ENCODE measurements at regions not wholly inside any gene's neighbourhood (a gene's known extent, or its start where the extent isn't known, plus 50 kb on each side); places are given as distances from the start of the nearest gene placed in this dataset.

DNA sequence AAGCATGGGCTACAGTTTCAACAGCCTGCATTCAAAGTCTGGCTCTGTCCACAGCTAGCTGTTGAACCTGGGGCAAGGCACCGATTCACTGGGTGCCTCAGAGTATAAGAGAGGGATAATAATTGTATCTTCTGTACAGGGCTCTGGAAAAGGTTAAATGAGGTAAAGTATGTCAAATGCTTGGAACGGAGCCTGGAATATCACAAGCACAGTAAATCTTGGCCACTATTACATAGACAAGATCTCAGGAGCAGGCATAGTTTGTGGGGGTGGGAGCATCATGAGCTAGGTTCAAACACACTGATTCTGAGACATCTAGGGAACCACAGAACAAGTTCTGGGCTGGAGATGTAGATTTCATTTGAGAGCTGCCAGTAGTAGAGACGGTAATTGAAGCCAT is 203.7 kb upstream of the NUDT4 start:
- ChIA-PET CTCF (interaction anchor here (0.6 to 0.9 kb wide), 3 partner anchors 34 to 186 kb away, joined by 3 read pairs; no protein-coding TSS in a partner anchor), POLR2A (no interaction called here)
- Mint-ChIP-seq H3K9me3 (ENCODE audit: low read depth) (no peaks in the 10 kb centered on the region), H3K27me3 (no peaks in the 10 kb centered on the region), H3K4me1 (no peaks in the 10 kb centered on the region), H3K27ac (no peak overlapping the region), H3K4me3 (no peak overlapping the region), H3K36me3 (ENCODE audit: low read depth) (no peaks in the 10 kb centered on the region)
- intact Hi-C loops (cut with DNase I, micrococcal nuclease) = no loop called here
- DNase-seq (no peak), ATAC-seq (no peak)

- Mint-ChIP-seq H3K27ac (no peak overlapping the region), H3K9me3 (ENCODE audit: low read depth) (no peaks in the 10 kb centered on the region), H3K4me3 (no peak overlapping the region), H3K27me3 (no peaks in the 10 kb centered on the region), H3K36me3 (ENCODE audit: low read depth) (no peaks in the 10 kb centered on the region), H3K4me1 (no peaks in the 10 kb centered on the region)
- no peak for DNase-seq
- intact Hi-C loops (cut with DNase I, micrococcal nuclease) = no loop called here
- ChIA-PET POLR2A (no interaction called here), CTCF (interaction anchor here (0.6 to 0.9 kb wide), 2 partner anchors 34 to 88 kb away, joined by 3 read pairs; no protein-coding TSS in a partner anchor)
- no peak for ATAC-seq
These were observed 203.3 kb upstream of the NUDT4 start for GRCh38 chr12:93174473-93174872.

DNA sequence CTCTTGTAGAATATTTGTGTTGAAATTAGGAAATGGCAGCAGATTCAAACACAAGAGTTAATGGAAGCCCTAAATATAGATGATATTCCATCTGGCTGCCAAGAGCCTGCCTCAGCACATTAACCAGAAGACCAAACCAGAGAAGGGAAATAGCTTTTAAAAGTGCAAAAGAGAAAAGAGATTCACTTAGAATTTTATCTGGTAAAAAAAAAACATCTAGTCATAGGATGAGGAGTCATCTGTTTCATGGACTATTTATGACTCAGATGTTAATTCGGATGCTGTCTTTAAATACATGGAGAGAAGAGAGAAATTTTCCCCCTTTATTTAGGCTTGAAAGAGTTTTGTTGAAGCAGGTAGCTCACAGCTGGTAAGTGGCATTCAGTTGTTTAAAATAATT is 201.6 kb upstream of the NUDT4 start:
- no peaks in the 10 kb centered on the region for H3K36me3 Mint-ChIP-seq (ENCODE audit: low read depth)
- H3K4me1 Mint-ChIP-seq = no peaks in the 10 kb centered on the region
- intact Hi-C loops (cut with DNase I, micrococcal nuclease) = no loop called here
- CTCF ChIA-PET = interaction anchor here (0.6 to 0.8 kb wide), 2 partner anchors 34 to 79 kb away, joined by 3 read pairs; no protein-coding TSS in a partner anchor
- DNase-seq (no peak), ATAC-seq (no peak)
- H3K27me3 Mint-ChIP-seq = no peaks in the 10 kb centered on the region
- H3K27ac Mint-ChIP-seq = no peak overlapping the region
- H3K9me3 Mint-ChIP-seq (ENCODE audit: low read depth) = no peaks in the 10 kb centered on the region
- no peak overlapping the region for H3K4me3 Mint-ChIP-seq
- POLR2A ChIA-PET = interaction anchor here (0.6 kb wide), 1 partner anchor 126 kb away, joined by 4 read pairs; no protein-coding TSS in a partner anchor

DNA sequence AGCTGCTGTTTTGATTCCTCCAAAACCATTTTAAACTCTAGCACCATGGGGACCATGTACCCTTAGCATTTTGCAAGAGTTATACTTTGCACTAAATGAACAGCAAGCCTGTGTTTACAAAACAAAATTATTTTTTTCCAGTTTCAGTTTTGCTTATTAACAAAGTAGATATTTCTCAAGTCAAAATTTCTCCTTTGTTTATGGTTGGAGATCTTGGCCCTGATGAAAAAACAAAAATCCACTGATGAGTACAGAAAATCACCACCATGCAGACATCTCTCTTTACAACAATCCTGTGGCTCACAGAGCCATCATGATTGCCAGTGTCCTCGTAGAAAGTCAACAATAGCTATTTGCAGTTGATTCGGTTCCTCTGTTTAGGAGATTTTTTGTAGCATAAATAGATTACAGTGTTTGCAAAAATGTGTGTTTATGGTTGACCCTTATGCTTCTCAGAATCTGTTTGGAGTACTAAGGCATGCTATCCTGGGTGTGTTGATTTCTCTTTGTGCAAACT is 201.1 kb upstream of the NUDT4 start:
- ChIA-PET CTCF (interaction anchor here (0.6 to 0.8 kb wide), 2 partner anchors 34 to 79 kb away, joined by 3 read pairs; no protein-coding TSS in a partner anchor), POLR2A (no interaction called here)
- ATAC-seq (no peak), DNase-seq (no peak)
- intact Hi-C loops (cut with DNase I, micrococcal nuclease) = no loop called here
- Mint-ChIP-seq H3K27me3 (no peaks in the 10 kb centered on the region), H3K36me3 (ENCODE audit: low read depth) (no peaks in the 10 kb centered on the region), H3K27ac (no peak overlapping the region), H3K9me3 (ENCODE audit: low read depth) (no peaks in the 10 kb centered on the region), H3K4me3 (no peak overlapping the region), H3K4me1 (no peaks in the 10 kb centered on the region)

DNA sequence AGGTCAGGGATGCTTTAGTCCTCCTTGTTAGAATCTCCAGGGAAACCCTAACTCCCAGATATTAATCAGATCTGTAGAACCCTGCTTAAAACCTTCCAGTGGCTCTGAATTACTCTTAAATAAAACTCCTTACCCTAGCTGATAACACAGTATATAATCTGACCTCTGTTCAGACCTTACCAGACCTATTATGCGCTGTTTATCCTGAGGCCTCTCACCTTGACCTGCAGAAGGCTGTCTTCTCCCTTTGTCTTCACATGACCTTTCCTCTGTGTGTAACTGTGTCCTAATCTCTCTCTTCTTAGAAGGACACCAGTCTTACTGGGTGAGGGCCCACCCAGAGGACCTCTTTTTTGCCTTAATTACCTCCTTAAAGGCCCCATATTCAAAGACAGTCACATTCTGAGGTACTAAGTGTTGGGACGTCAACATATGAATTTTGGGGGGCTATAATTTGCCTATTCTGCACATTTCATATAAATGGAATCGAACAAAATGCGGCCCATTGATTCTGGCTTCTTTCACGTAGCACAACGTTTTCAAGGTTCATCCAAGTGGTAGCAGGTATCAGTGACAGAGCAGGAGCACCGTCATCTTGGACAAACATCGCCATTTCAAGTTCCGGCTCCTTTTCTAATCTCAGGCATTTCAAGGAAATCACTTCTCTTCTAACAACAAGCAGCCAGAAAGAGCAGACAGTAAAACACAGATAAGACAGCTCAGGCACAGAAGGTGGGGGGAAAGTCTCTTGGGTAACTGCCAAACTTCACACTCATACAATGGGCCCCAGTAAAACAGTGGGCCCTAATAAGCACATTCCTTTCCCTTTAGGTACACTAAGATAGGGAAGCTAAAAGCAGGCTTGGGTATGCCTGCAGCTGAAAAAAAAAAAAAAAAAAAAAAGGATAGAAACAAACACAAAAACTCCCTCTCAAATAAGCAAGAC is 200.2 kb upstream of the NUDT4 start:
- Mint-ChIP-seq H3K27ac (no peak overlapping the region), H3K36me3 (ENCODE audit: low read depth) (no peaks in the 10 kb centered on the region), H3K27me3 (no peaks in the 10 kb centered on the region), H3K4me3 (no peak overlapping the region), H3K4me1 (no peaks in the 10 kb centered on the region), H3K9me3 (ENCODE audit: low read depth) (no peaks in the 10 kb centered on the region)
- DNase-seq (no peak), ATAC-seq (no peak)
- ChIA-PET CTCF (interaction anchor here (0.8 kb wide), 1 partner anchor 80 kb away, joined by 3 read pairs; no protein-coding TSS in a partner anchor), POLR2A (no interaction called here)
- intact Hi-C loops (cut with DNase I, micrococcal nuclease) = no loop called here

DNA sequence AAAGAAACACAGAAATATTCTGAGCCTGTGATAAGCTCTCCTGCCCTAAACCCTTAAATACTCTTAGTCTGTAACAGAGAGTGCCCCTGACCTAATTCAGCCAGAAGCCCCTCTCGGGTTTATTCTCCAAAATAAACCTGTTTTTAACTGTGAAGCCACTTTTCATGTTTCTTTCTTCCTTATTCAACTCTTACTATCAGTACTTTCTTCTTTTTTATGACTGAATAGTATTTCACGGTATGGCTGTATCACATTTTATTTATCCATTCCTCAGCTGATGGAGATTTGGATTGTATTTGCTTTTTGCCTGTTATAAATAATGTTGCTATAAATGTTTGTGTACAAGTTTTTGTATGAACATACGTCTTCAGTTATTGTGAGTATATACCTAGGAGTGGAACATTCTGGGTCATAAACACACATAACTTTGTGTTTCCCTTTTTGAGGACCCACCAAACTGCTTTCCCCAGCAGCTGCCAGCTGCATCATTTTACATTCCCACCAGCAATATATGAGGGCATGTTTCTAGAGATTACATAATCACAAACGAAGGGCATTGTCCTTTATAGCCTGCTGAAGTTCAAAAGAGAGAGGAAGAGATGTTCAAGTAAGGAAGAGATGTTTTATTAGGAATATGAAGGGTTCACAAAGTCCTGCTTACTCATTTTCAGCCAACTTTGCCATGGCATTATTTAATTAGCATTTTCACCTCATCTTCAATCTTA is 199.4 kb upstream of the NUDT4 start:
- Mint-ChIP-seq H3K4me1 (no peaks in the 10 kb centered on the region), H3K36me3 (ENCODE audit: low read depth) (no peaks in the 10 kb centered on the region), H3K27me3 (no peaks in the 10 kb centered on the region), H3K27ac (no peak overlapping the region), H3K4me3 (no peak overlapping the region), H3K9me3 (ENCODE audit: low read depth) (no peaks in the 10 kb centered on the region)
- DNase-seq (no peak), ATAC-seq (no peak)
- ChIA-PET POLR2A (no interaction called here), CTCF (interaction anchor here (0.7 kb wide), 1 partner anchor 225 kb away, joined by 3 read pairs; no protein-coding TSS in a partner anchor)
- intact Hi-C loops (cut with DNase I, micrococcal nuclease) = no loop called here

DNA sequence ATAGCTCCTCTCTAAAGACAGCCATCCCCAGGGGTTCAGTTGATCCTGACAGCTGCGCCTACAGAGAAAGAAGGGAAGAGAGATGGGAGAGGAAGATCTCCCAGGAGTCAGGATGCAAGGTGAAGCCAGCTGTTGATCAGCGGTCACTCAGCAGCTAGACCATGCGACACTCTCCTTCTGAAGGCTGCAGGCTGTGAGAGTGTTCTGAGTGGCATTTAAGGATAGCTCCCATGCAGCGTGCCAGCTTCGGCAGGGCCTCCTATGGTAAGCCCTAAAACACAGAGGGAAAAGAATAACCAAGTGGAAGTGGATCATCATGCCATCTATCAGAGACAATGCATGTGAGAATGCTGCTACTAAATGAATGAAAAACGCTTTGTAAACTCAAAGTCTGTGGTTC is 197.9 kb upstream of the NUDT4 start:
- ATAC-seq = no peak
- Mint-ChIP-seq H3K9me3 (ENCODE audit: low read depth) (no peaks in the 10 kb centered on the region), H3K4me1 (peaks cover 10% of the 10 kb centered on the region), H3K27me3 (no peaks in the 10 kb centered on the region), H3K4me3 (no peak overlapping the region), H3K36me3 (ENCODE audit: low read depth) (no peaks in the 10 kb centered on the region), H3K27ac (no peak overlapping the region)
- DNase-seq = no peak
- CTCF ChIA-PET = interaction anchor here (0.9 kb wide), 1 partner anchor 192 kb away, joined by 3 read pairs; no protein-coding TSS in a partner anchor
- POLR2A ChIA-PET = interaction anchor here (1.0 kb wide), 1 partner anchor 12 kb away, joined by 3 read pairs; no protein-coding TSS in a partner anchor
- intact Hi-C loops (cut with DNase I, micrococcal nuclease) = no loop called here

- DNase-seq (no peak), ATAC-seq (no peak)
- Mint-ChIP-seq H3K27ac (no peak overlapping the region), H3K4me3 (no peak overlapping the region), H3K27me3 (no peaks in the 10 kb centered on the region), H3K4me1 (peaks cover 18% of the 10 kb centered on the region), H3K36me3 (ENCODE audit: low read depth) (no peaks in the 10 kb centered on the region), H3K9me3 (ENCODE audit: low read depth) (no peaks in the 10 kb centered on the region)
- ChIA-PET CTCF (interaction anchor here (0.5 kb wide), 1 partner anchor 195 kb away, joined by 3 read pairs; no protein-coding TSS in a partner anchor), POLR2A (interaction anchor here (1.0 kb wide), 1 partner anchor 11 kb away, joined by 3 read pairs; no protein-coding TSS in a partner anchor)
- intact Hi-C loops (cut with DNase I, micrococcal nuclease) = no loop called here
These were observed 197.2 kb upstream of the NUDT4 start for GRCh38 chr12:93180566-93180965.

GRCh38 chr12:93181409-93181965 is 196.2 kb upstream of the NUDT4 start:
- intact Hi-C loops (cut with DNase I, micrococcal nuclease) = no loop called here
- no peaks in the 10 kb centered on the region for H3K27me3 Mint-ChIP-seq
- ATAC-seq = no peak
- CTCF ChIA-PET = interaction anchor here (0.7 kb wide), 1 partner anchor 39 kb away, joined by 3 read pairs; no protein-coding TSS in a partner anchor
- no peaks in the 10 kb centered on the region for H3K9me3 Mint-ChIP-seq (ENCODE audit: low read depth)
- no peak overlapping the region for H3K4me3 Mint-ChIP-seq
- no peak overlapping the region for H3K27ac Mint-ChIP-seq
- H3K4me1 Mint-ChIP-seq = peaks cover 23% of the 10 kb centered on the region
- no peaks in the 10 kb centered on the region for H3K36me3 Mint-ChIP-seq (ENCODE audit: low read depth)
- DNase-seq = no peak
- POLR2A ChIA-PET = no interaction called here

GRCh38 chr12:93183940-93184671 is 193.6 kb upstream of the NUDT4 start:
- Mint-ChIP-seq H3K27me3 (no peaks in the 10 kb centered on the region), H3K4me3 (no peak overlapping the region), H3K9me3 (ENCODE audit: low read depth) (no peaks in the 10 kb centered on the region), H3K4me1 (peaks cover 23% of the 10 kb centered on the region), H3K27ac (peak overlapping the region; percentile 88), H3K36me3 (ENCODE audit: low read depth) (no peaks in the 10 kb centered on the region)
- intact Hi-C loops (cut with DNase I, micrococcal nuclease) = no loop called here
- DNase-seq = no peak
- peak; percentile 79 for ATAC-seq
- ChIA-PET CTCF (no interaction called here), POLR2A (no interaction called here)

Data from activated CD4-positive, alpha-beta T cell treated with anti-CD3 and anti-CD28 coated beads for 36 hours (primary cell).